Dedifferentiated amniotic fluid mesenchymal stem cell (primary cell): ENCODE measurements at regions not wholly inside any gene's neighbourhood (a gene's known extent, or its start where the extent isn't known, plus 50 kb on each side); places are given as distances from the start of the nearest gene placed in this dataset.

Experiments
- DNase-seq: peaks from one replicate; pipeline ENCODE4 v3.0.0-alpha.2; 2016; ENCODE audit errors: extremely low spot score

DNA sequence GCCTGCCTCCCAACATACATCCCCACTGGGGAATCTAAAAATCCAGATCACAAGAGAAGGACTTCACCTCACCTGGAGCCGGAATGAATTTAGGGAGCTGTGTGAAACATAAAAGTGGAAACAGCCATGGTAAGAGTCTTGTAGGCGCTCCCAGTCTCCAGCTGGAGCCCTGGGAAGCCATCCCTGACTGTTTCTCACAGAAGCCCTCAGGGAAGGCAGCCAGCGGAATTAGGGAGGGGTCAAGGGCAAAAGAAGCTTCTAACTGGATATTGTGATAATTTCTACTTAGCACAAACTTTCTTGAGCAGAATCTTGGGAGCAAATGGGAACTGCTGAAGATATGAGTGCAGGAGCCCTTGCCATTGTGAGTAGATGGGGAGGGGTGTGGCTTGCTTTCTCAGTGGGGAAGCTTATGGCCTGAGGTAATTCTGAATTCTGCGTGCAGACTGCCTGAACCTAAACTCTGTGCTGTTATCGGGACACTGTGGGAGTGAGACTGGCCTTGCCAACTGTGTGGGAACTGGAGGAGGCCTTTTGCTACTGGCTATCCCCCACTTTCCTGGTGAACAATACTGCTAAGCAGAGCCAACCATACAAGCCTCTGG lies 174.4 kb upstream of the SMC2 start:
- no peak for DNase-seq

DNA sequence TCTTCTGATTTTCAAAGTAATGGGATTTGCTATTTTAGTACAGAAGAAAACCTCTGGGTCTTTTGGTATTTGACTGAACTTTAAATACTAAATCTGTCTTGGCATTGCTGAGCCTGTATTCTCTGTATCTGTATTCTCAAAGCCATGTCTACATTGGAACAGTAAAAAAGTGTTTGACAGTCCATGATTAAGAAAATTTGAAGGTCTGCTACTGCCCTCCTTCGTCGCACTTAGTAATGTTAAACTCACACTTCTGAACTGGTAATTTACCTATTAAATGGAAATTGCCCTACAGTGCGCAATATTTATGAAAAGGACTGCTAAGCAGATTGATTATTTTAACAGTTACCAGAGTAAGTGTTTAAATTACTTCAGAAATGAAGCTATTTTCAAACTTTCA lies 165.7 kb upstream of the SMC2 start:
- no peak for DNase-seq

DNA sequence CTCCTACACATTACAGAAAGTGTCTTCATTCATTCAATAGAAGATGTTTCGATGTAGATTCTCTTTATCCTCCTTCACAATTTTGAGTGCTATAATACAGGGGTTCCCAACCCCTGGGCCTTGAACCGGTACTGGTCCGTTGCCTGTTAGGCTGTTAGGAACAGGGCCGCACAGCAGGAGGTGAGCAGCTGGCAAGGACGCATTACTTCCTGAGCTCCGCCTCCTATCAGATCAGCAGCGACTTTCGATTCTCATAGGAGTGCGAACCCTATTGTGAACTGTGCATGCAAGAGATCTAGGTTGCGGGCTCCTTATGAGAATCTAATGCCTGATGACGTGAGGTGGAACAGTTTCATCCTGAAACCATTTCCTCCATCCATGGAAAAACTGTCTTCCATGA lies 153.0 kb upstream of the SMC2 start:
- no peak for DNase-seq

DNA sequence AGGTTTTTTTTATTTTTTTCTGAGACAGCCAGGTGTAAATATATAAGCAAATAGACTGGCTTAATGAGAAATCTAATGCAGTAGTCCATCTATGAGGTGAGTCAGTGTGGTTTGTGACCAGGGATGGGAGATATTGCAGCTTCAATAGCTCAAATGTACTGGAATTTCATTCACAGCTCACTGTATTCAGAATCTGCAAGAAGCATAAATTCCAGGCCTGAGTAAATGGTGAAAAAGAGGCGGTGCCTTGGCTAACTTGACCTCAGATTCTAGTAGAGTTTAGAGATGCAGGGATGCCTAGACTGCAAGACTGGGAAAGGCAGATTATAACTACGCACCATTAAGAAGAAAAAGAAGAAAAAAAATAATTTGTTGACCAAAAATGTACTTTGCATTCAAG lies 151.9 kb upstream of the SMC2 start:
- no peak for DNase-seq

DNA sequence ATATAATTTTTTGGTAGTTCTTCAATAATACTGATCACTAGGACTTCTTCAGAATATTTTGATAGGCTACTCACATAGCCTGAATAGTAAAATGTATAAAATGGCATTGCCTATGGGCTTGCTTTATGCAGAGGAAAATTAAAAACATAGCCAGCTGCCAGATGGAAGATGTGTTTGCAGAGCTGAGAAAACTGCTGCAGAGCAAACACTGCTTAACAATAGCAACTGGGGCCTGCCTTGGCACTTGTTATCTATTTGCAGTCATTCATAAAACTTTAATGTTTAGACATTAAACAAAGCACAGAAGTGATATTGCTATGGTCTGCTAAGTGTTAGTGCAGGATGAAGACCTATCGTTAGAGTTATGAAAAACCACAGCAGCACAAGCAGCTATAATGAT lies 151.5 kb upstream of the SMC2 start:
- no peak for DNase-seq

DNA sequence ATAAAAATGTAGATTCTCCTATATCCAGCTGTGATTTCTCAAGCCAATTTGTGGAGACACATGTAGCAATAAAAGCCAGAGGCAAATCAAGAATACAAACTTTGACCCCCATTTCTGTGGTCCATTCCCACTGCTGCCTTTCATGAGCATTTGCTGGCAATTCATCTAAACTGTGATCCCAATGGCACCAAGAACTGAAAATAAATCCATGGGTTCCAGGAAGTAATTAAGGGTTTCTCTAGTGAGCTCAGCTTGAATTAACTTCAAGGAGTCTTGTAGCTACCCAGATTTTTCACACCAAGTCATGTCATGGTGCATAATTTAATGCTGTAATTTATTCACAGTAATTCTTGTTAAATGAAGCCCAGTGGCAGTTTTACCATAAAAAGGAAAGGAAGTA lies 145.0 kb upstream of the SMC2 start:
- DNase-seq = no peak

DNA sequence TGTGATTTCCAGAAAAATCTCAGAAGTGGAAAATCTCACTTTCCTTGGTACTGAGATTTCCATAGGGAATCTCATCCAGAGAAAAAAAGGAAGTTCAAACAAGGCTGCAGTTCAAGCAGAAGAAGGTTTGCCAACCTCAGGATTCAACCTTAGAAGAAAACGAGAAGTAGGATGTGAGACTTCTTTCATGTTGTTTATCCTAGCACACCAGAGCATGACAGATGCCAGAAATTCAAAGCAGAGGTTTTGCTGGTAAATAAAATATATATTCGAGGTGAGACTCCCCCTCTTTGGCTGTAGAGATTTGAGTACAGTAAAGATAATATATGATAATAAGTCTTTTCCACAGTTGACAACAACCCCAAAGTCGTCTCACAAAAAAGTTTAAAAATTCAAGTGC lies 116.9 kb upstream of the SMC2 start:
- DNase-seq = no peak

DNA sequence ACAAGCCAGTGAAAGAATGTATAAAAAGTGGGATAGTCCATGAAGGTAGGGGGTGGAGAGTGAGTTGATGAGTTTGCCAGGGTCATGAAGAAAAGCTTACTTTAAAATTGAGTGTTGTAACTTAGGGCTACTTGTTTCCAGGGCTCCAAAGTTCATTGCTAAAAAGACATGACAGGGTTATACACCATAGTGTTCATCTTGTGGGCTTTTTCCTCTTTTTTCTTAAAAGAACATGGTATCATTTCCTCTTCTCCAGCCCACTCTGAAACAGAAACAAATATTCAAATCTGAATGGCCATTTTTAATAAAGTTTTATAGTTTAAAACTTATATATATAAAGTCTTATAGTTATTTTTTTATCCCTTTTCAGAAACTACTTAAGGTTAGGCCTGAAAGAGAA lies 115.7 kb upstream of the SMC2 start:
- DNase-seq = no peak

DNA sequence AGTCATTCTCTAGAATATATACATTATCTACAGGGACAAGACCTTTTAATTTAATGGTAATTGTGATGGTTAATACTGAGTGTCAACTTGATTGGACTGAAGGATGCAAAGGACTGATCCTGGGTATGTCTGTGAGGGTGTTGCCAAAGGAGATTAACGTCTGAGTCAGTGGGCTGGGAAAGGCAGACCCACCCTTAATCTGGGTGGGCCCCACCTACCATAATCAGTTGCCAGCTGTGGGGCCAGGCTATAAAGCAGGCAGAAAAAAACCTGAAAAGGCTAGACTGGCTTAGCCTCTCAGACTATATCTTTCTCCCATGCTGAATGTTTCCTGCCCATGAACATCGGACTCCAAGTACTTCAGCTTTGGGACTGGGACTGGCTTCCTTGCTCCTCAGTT lies 112.2 kb upstream of the SMC2 start:
- DNase-seq = no peak

DNA sequence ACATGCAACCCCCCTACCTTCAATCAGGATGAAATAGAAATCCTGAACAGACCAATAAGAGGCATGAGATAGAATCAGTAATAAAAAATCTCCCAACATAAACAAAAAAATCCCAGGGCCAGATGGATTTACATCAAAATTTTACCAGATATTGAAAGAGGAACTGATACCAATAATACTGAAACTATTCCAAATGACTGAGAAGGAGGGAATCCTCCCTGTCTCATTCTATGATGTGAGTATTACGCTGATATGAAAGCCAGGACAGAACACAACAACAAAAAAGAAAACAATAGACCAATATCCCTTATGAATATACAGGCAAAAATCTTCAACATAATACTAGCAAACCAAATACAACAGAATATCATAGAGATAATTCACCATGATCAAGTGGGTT lies 109.0 kb upstream of the SMC2 start:
- DNase-seq = no peak

DNA sequence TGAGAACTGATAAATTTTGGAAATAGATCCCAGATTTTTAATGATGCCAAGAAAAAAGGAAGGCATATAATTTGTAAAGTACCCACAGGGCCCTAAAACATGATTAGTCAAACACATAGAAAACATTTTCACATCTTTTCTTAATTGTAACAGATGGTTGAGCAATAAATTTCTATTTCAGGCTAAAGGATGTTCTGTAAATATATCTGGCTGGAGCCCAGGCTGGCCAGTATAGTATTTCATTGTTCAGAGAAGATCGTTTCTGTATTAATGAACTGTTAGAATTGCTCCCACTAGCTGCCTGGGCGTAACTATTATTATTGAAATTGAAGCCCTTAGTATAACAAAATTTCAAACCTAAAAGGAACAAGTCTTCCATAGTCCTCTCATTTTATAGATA lies 105.3 kb upstream of the SMC2 start:
- DNase-seq = no peak

DNA sequence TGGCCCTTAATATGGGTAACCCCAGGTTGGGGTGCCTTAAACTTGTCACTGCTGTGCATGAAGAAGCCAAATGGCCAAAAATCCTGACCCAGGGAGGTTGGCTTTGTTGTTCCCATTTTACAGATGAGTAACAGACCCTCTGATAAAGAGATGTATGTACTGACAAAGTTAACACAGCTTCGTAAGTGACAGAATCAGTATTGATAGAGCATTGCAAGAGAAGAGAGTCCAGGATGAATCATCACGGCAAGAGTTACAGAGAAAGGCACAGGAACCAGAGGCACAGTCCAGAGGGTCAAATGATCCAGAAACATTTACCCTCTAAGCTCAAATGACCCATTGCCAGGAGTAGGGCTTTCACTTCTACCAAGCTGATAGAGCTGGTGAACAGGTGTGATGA lies 103.8 kb upstream of the SMC2 start:
- DNase-seq = no peak

DNA sequence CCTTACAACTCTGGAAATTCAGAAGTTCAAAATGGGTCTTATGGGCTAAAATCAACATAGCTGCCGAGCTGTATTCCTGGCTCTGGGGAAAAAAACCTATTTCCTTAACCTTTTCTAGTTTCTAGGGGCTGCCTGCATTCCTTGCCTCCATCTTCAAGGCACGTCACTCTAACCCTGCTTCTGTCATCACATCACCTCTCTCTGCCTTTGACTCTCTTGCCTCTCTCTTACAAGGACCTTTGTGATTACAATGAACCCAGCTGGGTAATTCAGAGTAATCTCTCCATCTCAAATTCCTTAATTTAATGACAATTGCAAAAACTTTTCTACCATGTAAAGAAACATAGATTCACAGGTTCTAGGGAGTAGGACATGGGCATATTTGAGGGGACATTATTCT lies 103.1 kb upstream of the SMC2 start:
- no peak for DNase-seq

DNA sequence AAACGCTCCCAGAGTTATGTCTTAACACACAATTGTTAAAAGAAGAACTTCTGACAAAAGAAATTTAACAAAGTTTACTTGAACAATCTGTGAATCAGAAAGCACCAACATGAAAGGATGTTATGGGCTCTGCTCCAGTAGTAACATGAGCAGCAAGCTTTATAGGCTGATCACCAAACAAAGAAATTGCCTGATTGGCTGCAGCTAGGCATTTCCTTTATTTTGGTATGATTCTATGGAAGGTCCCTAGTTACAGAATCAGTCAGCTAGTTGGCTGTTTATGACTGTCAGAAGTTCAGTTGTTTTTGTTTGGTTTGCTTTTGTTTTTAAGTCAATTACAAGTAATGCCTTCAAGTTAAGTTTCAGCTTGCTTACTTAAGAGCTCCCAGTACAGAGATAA lies 102.4 kb upstream of the SMC2 start:
- no peak for DNase-seq

DNA sequence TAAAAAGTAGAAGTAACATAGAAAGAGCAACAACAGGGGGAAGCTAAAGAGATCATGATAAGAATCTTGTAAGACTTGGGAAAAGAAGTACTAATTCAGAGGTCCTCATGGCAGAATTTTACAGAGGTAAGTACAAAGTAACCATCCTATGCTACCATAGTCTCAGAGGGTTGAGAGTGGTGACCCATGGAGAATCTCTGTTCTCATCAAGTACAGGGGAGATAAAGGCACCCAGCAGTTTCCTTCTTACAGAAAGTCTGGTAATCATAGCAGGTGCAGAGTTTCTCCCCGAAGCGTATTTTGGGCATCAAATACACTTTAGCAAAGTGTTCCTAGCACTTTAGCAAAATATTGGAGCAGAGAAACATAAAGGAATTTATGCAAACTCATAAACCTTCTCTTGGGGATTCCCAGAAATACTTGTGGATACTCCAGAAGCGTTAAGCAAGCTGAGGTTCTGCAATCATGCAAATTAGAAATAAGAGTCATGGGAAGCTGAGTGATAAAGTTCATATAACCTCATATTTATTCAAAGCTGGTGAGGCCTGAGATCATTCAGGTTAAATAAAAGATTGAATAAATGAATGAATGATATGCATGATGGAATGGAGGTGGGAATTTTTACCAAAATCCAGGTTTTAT lies 101.0 kb upstream of the SMC2 start:
- DNase-seq = no peak

DNA sequence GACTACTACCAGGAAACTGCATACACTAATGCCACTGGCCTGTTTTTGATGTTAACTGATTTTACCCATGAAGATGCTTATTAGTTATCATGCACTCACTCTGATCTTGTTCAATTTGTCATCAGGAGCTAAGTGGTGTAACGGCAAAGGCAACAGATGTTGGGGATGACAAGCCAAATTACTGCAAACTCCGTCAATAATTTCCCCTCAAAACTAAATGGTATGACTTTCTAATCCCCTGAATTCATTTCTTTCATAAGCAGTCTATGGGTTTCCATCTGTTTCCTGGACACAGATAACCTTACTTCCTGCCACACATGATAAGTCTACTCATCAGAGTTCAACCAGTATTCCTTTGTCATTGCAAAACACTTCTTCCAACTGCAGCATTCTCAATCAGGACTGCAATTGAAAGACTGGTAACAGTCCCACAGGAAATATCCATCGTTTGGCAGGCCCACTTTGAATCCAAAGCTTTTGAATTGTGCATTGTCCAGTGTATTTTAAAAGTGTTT lies 96.2 kb upstream of the SMC2 start:
- no peak for DNase-seq

DNA sequence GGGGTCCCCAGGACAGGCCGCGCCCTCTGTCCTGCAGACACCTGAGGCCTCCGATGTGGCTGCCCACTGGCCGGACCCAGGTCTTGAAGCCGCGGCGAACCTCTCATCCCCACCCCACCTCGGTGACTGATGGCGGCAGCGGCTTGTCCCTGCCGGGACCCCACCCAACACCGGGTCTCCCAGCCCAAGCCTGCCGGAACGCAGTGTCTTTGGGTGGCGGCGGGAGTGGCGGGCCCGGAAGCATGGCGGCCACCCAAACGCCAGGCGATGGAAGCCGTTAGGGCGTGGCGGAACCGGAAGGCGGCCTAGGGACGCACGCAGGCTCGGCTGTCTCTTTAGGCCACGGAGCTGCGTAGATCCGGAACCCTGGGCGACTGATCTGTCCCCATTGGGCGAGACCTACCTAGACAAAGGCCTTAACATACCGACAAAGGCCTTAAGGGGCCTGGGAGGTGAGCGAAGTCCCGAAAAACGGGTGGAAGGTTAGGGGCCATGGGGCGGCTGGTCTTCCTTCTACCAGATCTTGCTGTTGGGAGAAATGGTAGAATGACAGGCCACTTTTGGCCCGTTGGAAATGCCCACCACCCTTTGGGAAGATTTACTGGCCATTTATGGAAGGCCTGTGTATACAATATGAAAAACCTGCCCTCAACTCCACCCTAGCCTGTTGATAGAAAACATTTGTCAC lies 94.6 kb upstream of the SMC2 start:
- no peak for DNase-seq

DNA sequence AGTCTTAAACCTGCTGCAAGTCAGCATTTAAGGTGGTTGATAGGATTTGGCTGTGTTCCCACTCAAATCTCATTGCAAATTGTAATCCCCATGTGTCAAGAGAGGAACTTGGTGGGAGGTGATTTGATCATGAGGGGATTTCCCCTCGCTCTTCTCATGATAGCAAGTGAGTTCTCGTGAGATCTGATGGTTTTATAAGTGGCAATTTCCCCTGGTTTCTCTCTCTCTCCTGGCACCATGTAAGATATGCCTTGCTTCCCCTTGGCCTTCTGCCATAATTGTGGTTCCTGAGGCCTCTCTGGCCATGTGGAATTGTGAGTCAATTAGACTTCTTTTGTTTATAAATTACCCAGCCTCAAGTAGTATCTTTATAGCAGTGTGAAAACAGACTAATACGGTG lies 84.3 kb upstream of the SMC2 start:
- DNase-seq = no peak

DNA sequence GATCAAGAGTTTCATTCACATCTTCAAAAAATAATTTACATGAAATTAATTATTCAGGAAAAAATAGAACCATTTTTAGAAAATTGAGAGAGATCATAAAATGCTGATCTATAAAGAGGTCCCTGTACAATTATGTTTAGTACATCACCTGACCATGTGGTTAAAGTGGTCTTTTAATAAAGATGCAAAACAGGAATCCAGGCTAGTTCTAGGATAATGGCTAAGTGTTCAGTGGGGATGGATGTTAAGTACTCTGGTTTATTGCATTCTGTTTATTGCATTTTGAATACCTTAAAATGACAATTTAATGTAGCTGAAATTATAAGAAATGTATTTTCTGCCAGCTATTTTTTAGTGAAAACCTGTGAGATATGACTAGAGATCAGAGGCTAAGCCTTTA lies 72.0 kb upstream of the SMC2 start:
- no peak for DNase-seq

DNA sequence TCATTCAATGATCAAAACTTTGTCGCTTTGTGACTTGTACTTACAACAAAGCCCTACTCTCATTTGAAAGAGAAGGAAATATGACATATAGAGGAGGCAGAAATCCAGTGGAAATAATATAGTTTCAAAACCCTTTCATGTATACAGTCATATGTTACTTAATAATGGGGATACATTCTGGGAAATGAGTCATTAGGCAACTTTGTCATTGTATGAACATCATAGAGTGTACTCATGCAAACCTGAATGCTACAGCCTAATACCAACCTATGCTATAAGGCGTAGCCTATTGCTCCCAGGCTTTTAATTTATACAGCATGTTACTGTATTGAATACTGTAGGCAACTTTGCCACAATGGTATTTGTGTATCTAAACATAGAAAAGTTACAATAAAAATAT lies 69.0 kb upstream of the SMC2 start:
- DNase-seq = no peak

DNA sequence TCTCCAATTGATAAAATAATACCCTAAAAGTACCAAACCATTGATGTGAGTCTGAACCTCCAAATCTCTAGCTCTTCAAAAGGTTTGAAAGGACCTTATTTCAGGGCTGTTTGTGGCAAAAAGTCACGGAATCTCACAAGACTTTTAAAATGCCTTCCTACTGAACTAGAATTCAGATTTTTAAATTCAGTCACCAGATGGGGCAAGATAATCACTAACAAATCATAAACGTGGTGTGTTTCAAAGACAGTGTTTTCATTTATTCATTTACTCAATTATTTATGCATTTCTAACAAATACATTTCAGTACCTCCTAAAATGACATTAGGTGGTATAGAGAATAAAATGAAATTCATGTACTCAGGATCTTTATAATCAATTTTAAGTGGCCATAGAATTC lies 68.2 kb upstream of the SMC2 start:
- DNase-seq = no peak

DNA sequence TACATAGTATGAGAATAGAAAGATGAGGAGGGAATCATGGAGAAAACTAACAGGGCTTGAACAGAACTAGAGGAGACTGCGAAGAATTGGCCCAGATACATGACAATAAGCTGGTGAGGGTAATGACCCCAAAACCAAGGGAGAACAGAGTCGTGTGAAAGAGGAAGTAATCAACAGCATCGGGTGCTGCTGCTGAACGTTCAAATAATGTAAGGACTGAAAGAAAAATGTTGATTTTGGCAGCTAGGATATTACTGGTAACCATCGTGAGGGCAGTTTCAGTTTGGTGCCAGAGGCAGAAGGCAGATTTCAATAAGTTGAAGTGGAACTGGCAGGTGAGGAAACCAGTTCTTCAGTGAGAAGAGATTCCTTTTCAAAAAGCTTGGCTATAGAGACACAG lies 66.8 kb upstream of the SMC2 start:
- DNase-seq = no peak

DNA sequence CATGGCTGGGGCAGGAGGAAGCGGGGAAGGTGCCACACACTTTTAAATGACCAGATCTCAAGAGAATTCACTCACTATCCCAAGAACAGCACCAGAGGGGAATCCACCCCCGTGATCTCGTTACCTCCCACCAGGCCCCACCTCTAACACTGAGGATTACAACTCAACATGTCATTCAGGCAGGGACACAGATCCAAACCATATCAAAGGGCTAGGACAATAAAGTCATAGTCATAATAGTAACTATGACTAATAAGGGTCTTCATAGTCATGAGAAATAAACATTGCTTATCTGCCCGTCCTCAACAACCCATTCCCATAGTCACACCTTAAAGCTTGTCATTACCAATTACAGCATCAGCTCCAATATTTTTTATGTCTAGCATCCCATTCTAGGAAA lies 65.3 kb upstream of the SMC2 start:
- no peak for DNase-seq
